ENCODE measurements at regions not wholly inside any gene's neighbourhood (a gene's known extent, or its start where the extent isn't known, plus 50 kb on each side); places are given as distances from the start of the nearest gene placed in this dataset.

DNA sequence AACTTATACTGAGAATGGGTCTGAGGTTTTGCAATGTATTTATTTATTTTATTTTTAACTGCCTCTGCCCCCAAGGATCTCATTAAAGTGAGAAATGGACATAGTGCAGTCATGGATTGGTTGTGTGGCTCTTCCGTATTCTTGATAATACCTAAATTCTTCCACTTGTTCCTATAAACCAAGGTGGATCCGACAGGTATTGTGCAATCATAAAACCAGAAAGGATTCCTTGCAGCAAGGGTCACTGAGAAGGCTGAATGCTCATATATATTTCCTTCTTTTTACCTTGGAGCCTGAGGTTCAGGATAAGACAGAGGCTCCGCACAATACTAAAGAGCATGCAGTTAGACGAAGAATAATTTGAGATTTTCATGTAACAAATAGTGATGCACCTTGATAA is 826.0 kb upstream of the SOX11 start:
- TF ChIP-seq EZH2phosphoT487 (IDR thresholded peaks at IDR 0.05; ENCODE audit: insufficient read depth, low read depth): no peak
- no peak for TF ChIP-seq EZH2 (IDR thresholded peaks at IDR 0.05; ENCODE audit: insufficient read depth, poor library complexity, severe bottlenecking)

All from GM23248 (cell line).